ENCODE measurements at regions not wholly inside any gene's neighbourhood (a gene's known extent, or its start where the extent isn't known, plus 50 kb on each side); places are given as distances from the start of the nearest gene placed in this dataset.
"Not testable (repeated sequence)": the region's sequence is repeated elsewhere in the genome, so short reads cannot be mapped to it uniquely, and the experiment has no call there.

DNA sequence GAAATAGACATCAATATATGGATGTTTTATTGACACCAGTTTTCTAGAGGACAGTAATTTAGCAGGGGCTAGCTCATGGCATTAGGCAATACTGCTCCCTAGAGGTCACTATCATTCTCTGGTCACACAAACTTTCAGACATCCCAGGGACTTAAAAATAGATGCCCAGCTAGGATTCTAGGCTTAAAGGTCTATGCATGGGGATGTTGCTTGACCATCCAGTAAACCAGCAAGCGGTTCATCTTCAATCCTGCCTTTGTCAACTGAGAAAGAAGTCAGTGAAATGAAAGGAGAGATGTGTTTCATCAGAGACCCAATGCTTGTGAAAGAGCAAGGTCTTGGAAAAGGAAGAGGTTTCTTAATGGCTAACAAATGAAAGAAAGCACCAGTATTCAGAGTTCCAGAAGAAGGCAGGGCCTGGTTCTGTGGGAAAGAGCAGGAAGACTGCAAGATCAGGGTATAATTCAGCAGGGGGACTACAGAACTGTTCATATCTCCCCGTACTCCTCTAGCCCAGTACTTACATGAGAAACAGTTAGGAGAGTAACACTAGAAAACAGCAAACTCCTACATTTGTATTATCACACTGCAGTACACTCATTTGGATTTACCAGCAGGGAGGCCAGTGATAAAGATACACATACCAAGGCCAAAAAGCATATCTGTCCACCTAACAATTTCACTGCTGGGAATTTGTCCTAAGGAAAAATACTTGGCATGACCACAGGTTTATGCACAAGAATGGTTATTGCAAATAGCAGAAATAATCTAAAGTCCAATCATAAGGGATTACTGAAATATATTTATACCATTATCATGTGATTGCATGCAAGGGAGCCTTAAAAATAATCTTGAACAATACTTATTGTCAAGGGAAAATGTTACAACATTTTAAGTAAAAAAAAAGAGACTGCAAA, 151.4 kb upstream of the LAMA2 start:
- no peak for DNase-seq

DNA sequence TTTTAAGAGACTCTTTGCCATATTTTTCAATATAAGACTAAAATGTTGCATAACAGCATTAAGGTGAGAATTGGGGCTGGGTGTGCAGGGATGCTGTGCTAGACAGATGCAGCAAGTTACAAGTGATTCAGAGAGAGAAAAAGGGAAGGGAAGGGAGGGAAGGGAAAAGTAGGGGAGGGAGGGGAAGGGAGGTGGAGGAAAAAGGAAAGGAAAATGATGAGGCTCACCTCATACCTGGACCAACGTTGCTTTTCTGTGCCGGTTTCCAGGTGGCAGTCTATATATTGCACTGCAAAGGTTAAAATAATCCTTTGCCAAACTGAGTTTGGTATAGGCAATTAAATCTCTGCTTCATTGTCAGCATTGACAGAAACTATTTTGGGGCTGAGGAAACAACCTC, 155.4 kb upstream of the LAMA2 start:
- no peak for DNase-seq

DNA sequence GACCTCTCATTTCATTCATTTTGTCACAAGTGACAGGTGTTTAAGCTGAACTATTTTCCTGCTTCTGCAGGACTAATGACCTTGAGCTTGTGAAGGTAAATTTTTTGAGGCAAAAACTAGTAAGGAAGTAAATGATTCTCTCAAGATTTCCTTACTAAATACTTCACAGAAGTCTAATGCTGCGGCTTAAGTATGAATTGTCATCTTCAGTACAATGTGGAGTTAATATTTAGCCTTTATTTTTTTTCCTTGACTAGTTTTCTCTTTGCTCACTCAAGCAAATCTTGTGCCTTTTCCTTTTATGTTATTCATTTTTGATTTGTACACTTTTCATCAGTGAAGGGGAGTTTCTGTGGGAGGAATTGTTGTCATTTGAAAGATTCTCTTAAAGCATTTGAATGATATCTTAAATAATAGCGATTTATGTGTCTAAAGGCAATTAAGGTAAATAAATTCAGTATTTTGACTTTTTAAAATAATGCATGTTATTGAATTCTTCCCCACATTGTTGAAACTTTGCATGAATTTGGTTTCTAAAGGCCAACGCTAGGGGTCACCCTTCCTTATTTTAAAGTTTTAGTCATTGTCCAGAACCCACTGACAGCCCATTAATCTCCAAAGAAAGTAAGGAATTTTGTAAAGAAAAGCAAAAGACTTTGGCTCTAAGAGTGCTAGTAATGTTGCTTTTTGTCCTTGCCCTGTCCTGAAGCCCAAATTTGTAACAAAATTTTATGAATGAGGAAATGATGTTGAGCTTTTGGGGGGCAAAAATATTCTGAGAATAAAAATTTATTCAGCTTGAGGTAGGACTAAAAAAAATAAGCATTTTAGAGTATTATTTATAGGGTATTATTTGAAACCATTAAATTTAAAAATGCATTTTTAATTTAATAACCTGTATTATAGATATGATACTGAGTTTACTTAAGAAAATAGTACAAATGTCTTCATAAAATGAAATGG, 157.4 kb upstream of the LAMA2 start:
- no peak for DNase-seq

DNA sequence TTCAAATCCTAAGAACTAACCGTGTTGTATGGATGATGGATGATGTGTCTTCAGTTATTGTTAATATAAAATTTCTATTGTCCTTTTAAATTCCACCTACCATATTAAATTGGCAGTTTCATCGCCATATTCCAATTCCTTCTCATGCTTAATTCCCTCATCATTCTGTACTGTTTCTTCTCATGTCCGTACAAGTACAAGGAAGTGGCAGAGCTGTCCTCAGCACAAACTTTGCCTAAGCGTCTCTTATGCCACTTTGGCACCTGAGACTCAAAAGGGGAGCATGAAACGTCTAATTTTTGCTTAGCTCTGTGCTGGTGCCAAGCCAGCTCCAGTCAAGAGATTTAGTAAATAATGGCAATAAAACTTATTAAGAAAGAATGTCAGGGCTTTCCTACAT, 158.2 kb upstream of the LAMA2 start:
- no peak for DNase-seq

DNA sequence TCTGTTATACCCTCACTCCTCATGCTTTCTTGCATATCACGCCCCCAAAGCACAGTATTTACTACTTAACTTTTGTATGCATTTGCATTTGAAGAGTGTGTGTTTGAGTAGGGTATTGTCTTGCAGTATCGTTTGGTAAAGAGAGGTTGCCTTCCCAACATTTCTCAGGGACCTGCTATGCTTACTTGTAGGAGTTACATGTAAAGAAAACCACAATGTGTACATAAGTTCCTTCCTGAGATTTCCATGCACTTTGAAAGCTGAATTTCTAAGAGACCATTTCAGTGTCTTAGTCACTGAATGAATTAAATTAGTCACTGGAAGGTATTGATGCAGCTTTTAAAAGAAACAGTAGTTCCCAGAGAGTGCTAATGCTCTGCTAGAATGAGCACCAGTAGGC, 159.3 kb upstream of the LAMA2 start:
- no peak for DNase-seq

DNA sequence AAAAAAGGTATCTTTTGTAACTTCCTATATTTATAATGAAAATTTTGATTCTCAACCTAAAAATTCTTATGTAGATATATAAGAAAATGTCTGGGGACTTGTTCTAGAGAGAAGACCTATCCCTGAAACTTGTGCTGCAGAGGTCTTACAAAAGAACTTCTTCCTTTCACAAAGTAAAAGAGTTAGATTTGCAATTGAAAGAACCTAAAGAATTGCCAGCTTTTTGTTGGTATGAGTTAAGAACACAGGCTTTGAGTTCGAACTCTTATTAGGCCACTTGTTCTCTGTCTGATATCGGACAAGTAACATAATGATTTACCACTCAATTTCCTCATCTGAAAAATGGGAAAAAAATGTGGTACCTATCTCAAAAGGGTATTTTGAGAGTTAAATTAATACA, 162.0 kb upstream of the LAMA2 start:
- no peak for DNase-seq

DNA sequence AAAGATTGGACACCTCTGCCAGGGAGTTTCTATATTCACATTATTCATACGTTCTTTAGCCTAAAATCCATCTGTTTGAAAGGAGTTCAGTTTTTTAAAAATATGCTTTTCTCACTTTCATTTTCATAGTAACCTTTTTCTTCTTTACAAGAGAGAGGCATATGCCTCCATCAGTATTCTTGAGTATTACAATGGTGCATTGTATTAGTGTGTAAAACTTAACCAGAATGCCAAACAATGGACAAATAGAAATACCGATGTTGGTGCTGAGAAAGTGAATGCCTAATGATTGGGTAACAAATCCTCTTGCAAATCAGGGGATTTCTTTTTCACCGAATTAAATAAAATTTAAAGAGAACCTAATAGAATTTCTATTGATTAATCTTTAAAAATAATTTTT, 163.2 kb upstream of the LAMA2 start:
- DNase-seq = no peak

DNA sequence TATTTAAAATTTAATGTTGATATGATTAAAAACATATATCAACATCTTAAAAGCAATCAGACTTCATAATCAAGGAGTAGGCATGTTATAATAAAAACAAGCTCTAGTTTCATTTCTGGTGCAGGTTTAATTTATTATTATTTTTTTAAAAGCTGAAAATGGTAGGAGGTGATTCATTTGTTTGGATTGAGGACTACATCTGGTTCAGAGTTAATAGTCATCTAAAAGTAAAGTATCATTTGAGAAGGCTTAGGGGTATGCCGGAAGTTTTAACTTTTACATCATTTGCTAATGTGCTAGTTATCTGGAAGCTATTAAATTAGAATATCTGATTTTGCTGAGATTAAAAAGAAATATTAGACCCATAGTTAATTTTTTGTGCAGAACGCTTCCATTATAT, 169.5 kb upstream of the LAMA2 start:
- no peak for DNase-seq

DNA sequence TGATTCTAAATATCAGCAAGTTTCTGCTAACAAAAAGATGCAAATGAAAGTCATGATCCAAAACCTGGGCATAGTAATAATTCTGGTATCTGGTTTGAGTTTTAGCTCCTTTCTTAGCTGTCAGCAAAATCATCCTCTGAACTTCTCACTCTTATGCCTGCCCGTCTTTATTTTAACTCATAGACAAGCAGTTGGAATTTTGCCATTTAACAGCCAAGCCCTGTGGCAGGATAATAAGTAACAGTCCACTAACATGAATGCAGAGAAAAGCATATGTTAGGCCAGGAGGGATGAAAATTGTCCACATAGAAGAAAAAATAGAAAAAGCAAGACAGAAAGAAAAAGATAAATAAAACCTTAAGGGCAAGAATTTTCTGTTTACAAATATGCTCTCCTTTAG, 170.0 kb upstream of the LAMA2 start:
- no peak for DNase-seq

DNA sequence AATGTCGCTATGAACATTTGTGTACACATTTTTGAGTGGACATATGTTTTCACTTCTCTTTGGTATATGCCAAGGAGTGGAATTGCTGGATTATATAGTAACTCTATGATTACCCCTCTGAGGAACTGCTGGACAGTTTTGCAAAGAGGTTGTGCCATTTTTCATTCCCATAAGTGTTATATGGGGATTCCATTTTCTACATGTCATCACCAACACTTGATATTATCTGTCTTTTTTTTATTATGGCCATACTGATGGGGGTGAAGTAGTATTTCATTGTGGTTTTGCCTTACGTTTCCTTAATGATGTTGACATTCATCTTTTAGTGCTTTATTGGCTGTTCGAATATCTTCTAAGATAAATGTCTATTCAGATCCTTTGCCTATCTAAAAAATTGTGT, 171.8 kb upstream of the LAMA2 start:
- no peak for DNase-seq

DNA sequence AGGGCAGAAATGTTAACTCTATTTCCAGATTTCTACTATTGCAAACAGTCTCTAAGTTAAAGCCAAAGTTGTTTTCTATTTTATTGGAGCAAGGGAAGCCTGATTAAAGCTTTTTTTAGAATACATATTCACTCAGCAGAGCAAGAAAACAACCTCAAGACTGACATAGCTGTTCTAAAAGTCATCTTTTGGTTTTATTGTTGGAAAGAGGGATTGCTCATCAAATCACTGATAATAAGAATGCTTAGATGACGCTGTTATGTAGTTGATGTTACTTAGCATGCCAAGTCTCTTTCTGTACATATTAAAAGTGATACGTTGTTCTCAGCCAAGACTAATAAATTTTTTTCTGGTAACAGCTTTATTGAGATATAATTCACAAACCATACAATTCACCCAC, 172.6 kb upstream of the LAMA2 start:
- DNase-seq = no peak

DNA sequence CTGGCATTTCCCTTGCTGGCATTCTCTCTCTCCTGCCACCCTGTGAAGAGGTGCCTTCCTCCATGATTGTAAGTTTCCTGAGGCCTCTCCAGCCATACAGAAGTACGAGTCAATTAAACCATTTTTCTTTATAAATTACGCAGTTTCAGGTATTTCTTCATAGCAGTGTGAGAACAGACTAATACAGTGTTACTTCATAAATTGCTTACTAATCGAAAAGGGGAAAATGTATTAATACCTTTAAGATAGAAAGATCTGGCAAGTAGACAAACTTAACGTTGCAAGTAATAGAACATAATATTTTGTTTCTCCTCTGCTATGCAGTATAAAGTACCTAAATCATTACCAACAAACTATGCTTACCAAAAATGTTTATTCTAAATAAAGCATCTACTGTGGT, 178.3 kb upstream of the LAMA2 start:
- no peak for DNase-seq

DNA sequence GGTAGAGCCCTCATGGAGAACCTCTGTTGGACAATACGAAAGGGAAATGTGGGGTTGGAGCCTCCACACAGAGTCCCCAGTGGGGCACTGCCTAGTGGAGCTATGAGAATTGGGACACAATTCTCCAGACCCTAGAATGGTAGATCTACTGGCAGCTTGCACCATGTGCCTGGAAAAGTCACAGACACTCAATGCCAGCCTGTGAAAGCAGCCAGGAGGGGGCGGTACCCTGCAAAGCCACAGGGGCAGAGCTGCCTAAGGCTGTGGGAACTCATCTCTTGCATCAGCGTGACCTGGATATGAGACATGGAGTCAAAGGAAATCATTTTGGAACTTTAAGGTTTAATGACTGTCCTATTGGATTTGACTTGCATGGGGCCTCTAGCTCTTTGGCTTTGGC, 179.1 kb upstream of the LAMA2 start:
- not testable (repeated sequence) for DNase-seq

DNA sequence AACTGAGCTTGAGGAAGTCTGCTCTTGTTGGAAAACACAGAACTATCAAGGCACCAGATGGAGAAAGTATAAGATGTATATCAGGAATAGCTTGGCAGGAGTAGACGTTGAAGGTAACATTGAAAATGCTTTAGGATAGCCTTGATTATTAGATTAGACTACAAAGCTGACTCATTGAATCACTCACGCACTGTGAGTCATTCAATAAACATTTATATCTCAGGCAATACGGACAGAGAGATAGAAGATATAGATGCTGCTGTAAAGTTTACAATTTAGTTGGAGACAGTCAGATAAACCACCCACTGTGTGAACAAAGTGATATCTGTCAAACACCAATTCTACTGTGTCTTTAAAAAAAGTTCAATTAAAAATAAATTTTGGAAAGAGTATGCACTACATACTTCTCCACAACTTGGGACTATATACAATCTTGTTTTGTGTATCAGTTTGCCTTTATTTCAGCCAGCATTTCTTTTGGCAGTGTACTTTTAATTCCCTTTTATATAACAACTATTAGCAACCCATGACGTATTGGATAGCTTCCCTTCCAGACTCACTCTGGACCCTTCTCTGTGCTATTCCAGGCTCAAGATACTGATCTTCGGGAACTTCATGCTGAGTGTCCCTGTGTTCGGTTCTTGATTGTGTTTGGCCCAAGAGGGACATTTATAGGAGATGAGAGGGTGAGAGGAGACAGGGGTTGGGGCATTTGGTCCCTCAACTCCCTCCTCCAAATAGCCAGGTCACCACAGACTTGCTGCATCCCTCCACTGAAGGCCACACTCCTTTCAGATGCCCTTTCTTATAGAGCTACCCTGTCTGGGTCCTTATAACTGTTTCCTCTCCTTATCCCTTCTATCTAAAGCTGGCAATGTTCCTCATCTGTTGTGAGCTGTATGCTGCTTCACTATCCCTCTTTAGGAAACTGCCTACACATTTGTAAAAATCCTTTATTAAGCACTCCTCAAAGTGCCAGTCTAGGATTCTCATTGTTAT, 176.6 kb upstream of the PTPRK start:
- no peak for DNase-seq

DNA sequence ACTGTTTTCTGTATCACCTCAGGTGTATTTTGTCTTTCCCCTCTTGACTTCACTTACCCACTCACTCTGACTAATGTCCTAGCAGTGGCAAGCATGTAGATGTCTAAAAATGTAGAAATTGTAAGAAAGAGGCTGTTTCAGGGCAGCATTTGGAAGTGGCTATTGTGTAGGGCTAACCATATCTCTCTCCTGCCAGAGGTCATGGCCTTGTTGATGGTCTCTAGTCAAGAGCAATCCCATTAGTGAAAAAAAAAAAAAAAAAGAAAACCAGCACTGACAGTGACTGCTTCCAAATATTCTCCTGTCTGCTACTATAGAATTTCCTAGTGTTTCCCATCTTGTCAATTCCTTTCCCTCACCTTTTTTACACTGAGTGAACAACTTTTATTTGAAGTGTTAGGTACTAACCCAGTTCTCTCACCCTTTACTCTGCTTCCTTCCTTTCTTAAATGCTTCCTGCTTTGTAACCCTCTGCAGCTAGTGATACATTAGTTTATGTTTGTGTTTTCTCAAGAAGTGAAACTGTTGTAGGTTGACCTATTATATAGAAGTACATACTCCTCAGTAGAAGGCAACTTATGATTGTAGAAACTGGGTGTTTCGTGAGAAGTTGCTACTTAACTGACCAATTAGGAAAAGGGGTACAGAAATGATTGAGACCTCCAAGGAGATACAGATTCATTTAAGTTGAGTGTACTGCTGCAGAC, 174.1 kb upstream of the PTPRK start:
- no peak for DNase-seq

DNA sequence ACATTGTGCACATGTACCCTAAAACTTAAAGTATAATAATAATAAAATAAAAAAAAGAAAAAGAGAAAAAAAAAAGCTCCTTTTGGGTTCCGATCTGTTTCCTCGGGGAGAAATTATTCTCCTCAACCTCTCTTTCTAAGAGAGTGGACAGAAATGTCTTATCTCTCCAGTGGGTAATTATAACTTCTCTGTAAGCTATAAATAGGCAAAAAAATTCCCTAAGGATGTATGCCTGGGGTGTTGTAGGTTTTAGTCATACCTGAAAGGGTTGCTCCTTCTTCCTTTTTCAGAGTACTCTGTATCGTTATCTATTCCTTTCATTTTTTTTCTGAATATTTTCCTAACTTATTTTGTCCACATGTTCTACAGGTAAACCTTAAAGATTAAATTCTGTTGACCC, 169.7 kb upstream of the PTPRK start:
- DNase-seq = no peak

DNA sequence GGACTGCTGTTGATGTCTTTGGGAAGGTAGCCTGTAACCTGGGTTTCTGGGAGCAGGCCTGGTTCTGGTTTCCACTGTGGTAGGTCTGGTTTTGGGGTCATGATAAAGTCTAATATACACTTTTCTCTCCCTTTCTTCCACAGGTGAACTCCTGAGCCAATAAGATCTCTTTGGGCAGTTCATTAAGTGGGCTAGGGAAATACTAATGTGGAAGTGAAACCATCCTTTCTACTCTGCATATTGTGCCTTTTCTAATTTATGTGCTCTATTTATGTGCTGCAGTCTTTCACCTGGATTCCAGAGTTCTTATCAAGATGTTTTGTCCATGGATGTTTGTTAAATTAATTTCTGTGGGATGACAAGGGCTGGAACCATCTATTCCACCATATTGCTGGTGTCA, 165.7 kb upstream of the PTPRK start:
- no peak for DNase-seq

DNA sequence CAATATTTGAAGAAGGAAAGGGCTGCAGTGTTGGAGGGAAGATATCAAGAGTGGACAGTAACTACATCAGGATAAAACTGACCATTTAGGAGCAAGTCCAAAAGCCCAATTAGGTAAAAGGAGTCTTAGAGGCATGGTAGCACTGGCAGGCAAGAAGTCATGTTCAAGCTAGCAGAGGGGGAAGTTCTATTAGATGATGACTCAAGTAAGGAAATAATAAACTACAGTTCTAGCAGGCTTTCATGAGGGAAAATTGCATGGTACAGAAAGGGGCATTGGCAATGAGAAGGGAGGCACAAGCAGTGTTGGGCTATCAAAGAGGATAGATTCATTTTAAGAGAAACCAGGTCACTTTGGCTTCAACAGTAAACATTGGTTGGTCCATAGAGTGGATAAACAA, 156.1 kb upstream of the PTPRK start:
- no peak for DNase-seq

DNA sequence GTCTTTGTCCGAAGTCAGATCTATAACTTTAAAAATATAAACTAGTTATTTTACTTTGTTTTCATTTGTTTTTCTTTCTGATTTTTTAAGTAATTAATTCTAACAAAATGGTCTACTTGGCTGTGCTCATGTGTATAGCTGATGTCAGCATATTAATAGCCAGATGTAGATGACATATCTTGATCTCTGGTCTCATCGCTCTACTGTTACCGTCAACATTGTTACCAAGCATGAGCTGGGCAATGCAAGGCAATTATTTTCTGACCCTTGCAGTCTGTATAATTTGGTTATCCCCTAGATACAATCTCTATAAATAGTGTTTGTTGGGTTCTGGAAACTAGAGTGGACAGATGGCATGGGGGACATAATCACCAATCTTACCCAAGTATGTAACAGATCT, 151.6 kb upstream of the PTPRK start:
- DNase-seq = no peak

DNA sequence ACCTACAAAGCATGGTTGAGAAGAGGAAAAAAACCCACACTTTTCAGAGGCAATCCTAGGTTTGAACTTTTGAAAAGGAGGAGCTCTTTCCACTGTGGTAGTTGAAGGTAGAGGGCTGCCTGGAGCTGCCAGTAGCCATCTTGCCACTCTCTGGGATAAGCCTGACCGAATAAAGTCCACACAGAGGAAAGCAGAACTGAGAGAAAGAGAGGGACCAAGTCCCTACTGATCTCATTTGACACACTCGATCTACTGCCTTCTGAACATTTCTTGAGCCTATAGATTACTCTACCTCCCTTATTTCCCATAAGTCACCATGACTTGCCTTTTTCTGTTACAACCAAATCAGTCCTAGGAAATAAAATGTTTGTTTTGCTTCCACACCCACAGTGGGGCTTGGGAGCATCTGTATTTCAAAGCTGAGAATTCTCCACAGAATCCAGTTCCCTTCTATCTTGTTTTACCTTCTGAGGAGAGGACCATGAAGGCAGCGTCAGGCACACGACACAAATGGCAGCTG, 147.0 kb upstream of the PTPRK start:
- DNase-seq = no peak

DNA sequence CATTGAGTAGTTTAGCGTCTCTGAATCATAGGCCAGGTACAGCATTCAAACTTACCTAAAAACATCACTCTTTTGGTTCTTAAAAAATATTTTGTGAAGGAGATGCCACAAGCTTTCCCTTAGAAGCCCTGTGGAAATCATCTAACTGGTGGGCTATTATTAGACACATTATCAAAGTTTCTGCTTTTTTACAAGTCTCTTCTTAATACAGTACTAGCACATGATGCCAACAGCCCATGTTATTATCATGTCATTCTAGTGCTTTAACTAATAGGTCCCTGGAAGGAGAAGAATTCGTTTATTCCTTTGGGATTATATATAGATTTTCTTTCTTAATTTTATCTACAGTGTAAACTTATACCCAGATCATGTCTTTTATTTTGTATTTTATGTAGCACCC, 146.0 kb upstream of the PTPRK start:
- no peak for DNase-seq

DNA sequence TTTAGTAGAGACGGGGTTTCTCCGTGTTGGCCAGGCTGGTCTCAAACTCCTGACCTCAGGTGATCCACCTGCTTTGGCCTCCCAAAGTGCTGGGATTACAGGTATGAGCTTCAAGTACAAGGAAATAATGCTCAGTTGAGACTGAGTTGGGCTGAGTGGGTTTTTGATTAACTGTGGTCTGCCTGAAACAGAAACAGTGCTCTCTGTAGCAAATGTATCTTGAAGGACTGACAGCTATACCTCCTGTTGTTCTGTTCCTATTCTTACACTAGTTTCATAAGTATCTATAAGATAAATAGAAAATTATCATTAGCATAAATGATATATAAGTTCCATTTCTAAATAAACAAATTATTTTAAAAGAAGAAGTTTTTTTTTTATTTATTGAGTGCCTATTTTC, 142.8 kb upstream of the PTPRK start:
- no peak for DNase-seq
